Omental fat pad (tissue), 3 donors: ENCODE measurements at regions not wholly inside any gene's neighbourhood (a gene's known extent, or its start where the extent isn't known, plus 50 kb on each side); places are given as distances from the start of the nearest gene placed in this dataset.
"Not testable (repeated sequence)": the region's sequence is repeated elsewhere in the genome, so short reads cannot be mapped to it uniquely, and the experiment has no call there.

Experiments
- ATAC-seq: fragments of 150-250 bp; one replicate; pipeline ENCODE4 v1.9.1; 2016; ENCODE audit warnings: mild to moderate bottlenecking, moderate library complexity; ENCODE audit not compliant: low FRiP score
- DNase-seq: peaks from one replicate; pipeline ENCODE4 v3.0.0-alpha.2; 2019; ENCODE audit warnings: low spot score
- TF ChIP-seq, protein P1 (sequence below), 3 donors: fragments of 450-650 bp; IDR thresholded peaks; one replicate each; pipeline ENCODE4 v1.5.1; 2016 to 2017; ENCODE audit warnings: antibody characterized with exemption in 3 of 3, mild to moderate bottlenecking in 3 of 3, moderate library complexity in 2 of 3

DNA sequence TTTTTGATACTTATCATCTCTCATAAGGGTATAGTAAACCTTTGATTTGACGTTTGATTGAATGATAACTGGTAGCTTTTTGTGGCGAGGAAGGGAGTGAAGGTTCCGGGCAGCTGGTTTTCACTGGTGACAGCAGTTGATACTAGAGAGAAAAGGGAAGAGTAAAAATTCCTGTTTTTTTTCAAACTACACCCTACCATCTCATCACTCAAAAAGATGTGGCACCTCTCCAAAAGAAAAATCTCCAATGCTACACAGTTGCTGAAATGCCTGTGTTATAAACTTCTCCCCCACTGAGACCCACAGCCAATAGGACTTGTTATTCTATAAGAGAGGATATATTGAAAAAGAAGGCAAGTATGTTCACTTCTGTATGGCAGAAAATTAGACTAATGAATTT lies 154.0 kb downstream of the MAIP1 start:
- ATAC-seq (no peak), DNase-seq (no peak)
- TF ChIP-seq, protein P1, sequence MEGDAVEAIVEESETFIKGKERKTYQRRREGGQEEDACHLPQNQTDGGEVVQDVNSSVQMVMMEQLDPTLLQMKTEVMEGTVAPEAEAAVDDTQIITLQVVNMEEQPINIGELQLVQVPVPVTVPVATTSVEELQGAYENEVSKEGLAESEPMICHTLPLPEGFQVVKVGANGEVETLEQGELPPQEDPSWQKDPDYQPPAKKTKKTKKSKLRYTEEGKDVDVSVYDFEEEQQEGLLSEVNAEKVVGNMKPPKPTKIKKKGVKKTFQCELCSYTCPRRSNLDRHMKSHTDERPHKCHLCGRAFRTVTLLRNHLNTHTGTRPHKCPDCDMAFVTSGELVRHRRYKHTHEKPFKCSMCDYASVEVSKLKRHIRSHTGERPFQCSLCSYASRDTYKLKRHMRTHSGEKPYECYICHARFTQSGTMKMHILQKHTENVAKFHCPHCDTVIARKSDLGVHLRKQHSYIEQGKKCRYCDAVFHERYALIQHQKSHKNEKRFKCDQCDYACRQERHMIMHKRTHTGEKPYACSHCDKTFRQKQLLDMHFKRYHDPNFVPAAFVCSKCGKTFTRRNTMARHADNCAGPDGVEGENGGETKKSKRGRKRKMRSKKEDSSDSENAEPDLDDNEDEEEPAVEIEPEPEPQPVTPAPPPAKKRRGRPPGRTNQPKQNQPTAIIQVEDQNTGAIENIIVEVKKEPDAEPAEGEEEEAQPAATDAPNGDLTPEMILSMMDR (IDR thresholded peaks at IDR 0.05), result no peak

DNA sequence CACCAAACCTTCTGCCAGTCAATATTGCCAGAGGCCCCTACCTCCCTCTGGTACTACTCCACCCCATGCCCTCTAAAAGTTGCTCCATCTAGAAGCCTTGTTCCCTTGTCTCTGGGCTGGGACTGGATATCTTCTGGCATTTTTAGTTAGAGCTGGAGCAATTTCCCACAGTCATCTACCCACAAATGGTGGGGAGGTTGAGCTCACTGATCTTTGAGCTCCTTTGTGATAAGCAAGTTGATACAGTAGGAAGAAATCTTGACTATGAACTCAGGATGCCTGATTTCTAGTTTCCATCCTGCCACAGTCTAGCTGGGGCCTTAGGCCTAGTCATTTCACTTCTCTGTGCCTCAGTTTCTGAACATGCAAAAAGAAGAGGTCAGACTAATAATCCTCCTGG lies 155.0 kb downstream of the MAIP1 start:
- ATAC-seq (no peak), DNase-seq (no peak)
- TF ChIP-seq, protein P1 (IDR thresholded peaks at IDR 0.05), result no peak

DNA sequence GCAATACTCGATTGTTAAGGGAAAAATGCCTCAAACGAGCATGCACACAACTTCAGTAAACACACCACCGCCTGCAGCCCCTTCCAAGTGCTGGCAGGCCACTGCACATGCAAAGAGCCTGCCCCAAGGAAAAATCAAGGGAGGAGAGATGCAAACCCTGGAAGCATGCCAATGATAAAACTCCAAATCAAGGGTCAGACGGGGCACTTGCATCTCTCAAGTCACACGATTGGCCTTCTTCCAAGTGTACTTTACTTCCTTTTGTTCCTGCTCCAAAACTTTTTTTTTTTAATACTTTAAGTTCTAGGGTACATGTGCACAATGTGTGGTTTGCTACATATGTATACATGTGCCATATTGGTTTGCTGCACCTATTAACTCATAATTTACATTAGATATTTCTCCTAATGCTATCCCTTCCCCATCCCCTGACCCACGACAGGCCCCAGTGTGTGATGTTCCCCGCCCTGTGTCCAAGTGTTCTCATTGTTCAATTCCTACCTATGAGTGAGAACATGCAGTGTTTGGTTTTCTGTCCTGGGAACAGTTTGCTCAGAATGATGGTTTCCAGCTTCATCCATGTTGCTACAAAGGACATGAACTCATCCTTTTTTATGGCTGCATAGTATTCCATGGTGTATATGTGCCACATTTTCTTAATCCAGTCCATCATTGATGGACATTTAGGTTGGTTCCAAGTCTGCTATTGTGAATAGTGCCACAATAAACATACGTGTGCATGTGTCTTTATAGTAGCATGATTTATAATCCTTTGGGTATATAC lies 157.8 kb downstream of the MAIP1 start:
- ATAC-seq, DNase-seq: not testable (repeated sequence)

GRCh38 chr2:200119236-200119635 lies 163.9 kb downstream of the MAIP1 start:
- DNase-seq, result no peak
- TF ChIP-seq, protein P1 (IDR thresholded peaks at IDR 0.05), result no peak
- no peak for ATAC-seq

DNA sequence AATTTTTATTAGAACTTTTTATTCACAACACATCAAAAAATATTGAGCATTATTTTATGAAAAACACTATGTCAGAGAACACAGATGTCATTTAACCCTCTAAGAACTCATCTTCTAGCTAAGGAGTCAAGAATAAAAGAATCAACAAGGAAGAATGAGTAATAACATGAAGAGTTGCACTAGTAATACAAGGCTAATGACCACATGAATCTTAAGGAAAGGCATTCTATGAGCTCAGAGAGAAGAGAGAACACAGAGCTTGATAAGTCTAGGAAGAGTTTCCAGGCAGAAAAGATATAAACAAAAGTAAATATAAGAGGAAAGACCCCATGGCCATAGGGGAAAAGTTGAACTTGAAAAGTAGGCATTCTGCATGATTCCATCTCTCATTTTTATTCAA lies 166.5 kb downstream of the MAIP1 start:
- DNase-seq, result no peak
- TF ChIP-seq, protein P1 (IDR thresholded peaks at IDR 0.05), result no peak
- no peak for ATAC-seq

DNA sequence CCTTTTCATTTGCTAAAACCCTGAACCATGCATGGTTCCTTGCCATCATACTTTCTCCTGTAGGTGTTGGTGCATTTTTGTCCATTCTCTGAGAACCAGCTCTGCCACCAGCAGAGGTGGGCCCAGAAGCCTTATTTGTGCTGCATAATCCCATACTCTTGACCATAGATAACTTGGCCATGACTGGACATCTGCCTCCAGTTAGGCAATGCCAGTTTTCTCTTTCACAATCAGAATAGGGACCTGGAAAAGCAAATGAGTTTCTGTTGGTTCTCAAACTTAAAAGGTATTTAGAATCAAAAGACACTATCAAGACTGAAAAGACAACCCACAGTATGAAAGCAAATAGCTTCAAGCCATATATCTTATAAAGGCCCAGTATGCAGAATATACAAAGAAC lies 167.3 kb downstream of the MAIP1 start:
- no peak for DNase-seq
- TF ChIP-seq, protein P1 (IDR thresholded peaks at IDR 0.05), result no peak
- ATAC-seq, result no peak

GRCh38 chr2:200124665-200125368 lies 169.4 kb downstream of the MAIP1 start:
- ATAC-seq, DNase-seq: not testable (repeated sequence)
